NCI-H2171 treated with DMSO at 0.1 percent for 48 hours (cell line): ENCODE measurements at regions not wholly inside any gene's neighbourhood (a gene's known extent, or its start where the extent isn't known, plus 50 kb on each side); places are given as distances from the start of the nearest gene placed in this dataset.
A peak's percentile ranks its signal among the peaks of the same experiment; 100 is the strongest.

ENCODE experiments used
- DNase-seq: peaks from one replicate; lab custom pipeline; 2025; lab: John Stamatoyannopoulos, UW

DNA sequence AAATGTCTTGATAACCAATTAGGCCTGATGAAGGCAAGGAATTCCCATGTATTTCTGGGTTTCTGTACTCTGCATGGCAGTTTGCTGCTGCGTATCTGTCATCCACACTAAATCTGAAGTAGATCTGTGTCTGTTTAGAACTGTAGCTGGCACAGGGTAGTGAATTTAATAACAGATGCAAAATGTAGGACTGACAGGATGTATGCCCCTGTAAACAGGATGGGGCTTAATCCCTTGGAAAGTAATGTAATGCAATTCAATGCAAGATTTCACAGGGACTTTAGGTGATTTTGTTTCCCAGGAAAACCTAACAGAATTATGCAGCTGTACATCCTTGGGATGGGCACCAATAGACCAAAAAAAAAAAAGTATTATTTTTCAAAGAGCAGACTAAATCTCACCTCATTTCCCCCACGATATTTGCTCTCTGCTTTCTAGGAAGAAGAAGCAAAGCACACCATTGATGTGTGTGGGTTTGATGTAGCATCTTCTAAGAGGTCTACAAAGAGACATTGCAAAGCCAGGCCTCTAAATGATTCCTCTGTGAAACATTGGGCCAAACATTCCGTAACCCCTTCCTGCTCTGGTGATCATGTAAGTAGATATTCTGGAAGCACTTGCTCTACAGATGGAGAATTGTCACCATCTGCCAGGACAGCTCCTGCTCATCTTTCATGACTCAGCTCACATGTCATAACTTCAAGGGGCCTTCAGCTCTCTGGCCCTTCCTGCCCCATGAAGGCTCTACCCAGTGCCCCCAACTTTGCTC lies 464.3 kb upstream of the RGMA start:
- peak; percentile 26 for DNase-seq

DNA sequence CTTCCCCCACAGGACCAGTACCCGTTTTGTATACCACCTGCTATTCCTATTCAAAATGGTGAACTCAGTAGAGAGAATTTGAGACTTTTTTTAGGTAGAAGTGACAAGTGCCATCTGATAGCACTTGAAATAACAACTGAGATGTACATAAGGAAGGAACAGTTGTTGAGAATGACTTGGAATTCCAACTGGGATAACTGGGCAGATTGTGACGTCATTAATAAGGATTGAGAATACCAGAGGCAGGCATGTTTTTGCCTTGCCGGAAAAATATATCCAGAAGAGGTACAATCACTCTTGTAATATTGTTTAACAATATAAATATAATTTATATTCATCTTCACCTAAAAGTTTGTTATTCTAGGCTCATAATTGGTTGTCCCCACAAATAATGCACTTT lies 454.1 kb upstream of the RGMA start:
- DNase-seq, result no peak

DNA sequence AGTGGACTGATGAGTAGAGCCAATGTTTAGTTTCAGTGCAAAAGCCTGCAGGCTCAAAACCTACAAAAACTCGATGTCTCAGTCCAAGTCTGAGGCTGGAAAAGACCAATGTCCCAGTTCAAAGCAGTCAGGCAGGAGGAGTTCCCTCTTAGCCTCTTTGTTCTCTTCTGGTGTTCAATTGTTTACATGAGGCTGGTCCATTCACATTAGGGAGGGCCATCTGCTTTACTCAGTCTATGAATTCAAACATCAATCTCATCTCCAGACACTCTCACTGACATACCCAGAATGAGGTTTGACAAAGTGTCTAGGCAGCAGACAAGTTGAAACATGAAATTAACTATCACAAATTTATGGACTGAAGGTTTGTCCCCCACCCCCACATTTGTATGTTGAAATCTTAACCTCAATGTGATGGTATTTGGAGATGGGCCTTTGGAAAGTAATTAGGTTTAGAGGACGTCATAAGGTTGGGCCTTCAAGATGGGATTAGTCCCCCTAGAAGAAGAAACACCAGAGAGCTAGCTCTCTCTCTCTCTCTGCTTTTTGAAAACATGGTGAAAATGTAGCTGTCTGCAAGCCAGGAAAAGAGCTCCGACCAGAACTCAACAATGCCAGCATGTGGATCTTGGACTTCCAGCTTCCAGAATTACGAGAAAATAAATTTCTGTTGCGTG lies 438.5 kb upstream of the RGMA start:
- peak; percentile 34 for DNase-seq

DNA sequence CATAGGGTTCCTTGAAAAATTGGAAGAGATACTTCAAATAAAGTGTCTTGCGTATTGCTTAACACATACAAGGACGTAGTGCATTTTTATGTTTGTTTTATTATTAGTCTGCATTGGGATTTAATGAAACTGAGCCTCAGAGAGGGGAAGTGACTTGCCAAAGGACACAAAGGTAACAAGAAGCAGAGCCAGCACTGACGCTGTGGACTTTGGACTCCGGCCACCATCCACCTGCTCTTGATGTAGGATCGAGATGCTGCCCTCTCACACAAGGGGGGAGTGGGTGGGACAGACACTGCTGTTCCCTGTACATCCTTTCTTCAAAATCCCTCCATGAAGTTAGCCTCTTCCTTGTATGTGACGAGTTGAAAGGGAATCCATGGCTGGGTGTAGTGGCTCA lies 435.4 kb upstream of the RGMA start:
- DNase-seq, result no peak

DNA sequence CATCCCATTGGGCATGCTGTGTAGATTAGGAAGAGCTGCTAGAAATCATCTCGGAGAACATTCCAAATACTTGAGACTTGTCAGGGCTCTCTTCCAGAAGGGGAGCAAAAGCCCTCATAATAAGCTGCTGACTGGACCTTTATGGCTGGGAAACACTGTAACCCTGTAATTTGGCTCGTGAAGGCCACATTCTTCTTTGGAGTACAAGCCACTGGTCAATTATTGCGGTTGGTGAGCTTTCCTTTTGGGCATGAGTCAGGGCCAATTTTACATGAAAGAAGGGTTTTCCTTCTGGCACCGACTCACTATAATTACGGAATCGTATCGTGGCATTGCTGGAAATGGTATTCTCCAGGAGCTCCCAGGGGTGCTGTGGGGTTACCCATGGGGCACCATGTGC lies 434.5 kb upstream of the RGMA start:
- DNase-seq, result no peak

DNA sequence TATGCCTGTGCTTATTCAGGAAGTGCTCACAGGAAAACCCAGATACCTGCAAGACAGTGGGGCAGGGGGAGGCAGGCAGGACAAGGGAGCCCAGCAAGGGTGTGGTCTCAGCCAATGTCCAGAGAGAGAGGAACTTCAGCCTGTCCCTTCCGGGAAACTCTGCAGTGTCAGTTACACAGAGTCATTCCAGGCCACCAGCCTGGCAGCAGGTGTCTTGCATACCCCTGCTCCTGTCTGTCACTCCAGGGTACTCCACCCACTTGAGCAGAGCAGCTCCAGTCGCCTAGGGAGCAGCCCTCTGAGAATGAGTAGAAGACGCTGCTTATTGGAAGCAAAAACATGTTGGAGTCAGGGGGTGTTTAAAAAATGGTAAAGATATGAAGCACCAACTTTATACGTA lies 431.2 kb upstream of the RGMA start:
- peak; percentile 35 for DNase-seq

DNA sequence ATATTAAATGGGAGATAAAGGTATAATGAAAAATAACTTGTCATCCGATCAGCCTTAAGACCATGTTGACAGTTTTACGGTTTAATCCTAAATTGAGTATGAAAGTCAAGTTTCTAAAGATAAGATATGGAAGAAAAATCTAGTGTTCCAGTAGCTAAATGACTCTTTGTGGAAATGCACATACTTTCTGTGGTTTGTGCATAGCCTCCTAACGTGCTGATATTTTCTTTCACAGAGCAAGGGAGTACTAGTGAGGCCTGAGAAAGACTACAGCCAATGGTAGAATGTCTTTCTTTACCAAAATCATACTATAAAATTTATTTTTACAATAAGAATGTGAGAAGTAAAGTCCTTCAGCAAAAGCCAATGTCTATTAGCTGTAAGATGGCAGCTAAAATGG lies 430.6 kb upstream of the RGMA start:
- no peak for DNase-seq

DNA sequence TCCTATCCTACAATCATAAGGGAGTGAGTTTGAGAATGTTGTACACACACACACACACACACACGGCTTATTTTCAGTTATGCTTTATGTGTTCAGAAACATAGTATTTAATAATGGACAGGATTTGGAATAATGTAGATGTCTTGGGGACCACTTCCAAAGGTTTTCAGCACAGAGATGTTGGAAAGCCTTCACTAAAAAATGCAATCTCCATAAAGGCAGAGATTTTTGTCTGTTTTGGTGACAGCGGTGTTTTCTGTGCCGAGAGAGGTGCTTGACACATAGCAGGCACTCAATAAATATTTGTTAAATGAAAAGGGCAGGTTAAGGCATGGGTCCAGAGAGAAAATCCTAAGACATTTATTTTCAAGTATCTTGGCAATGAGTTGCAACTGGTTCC lies 428.2 kb upstream of the RGMA start:
- DNase-seq, result no peak

DNA sequence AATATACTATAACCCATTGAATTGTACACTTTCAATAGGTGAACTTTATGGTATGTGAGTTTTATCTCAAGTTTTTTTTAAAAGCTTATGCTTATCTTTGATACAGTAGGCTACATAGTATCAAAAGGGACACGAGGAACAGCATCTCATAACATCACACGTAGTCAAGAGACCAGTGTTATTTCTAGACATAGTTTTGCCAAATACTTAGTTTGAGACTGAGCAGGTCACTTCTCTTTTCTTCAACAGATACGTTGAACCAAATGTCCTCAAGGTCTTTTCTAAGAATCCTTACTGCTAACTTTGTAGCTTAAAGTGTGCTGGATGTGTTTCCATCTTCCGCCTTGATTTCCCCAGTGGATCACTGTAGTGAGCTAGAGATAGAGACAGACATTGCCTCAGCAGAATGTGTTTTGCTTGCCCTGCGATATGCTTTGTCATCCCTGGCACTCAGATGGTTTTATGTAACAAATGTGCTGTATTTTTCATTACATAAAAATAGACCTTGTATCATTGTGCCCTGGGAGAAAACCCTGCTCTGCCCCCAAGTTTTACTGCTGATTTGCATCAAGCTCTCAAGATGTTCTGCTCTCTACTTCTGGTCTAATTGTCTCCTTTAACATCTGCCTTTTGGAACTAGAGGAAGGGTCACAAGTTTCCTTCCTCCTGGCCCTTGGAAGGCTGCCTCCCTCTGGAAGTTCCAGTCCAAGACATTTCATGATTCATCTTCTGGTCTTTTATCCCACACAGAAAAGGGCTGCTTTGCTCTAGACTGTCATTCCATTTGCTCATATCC lies 426.4 kb upstream of the RGMA start:
- DNase-seq, result no peak

DNA sequence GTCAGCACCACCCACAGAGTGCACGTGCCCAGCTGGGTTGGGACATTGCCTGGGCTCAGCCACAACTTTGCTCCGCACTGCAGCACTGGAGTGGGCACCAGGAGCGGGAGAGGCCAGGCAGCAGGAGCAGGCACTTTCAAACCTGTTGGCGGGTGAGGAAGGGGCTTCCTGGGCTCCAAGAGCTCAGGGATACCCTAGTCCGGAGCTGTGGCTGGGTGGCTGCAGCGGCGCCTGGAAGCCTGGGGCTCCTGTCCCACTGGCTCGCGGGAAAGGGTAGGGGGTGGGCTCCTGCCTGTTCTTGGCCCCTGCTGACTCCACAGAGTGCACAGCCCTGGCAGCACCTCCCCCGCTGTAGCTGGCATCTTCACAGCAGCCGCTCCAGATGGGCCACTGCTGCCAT lies 417.6 kb upstream of the RGMA start:
- no peak for DNase-seq

DNA sequence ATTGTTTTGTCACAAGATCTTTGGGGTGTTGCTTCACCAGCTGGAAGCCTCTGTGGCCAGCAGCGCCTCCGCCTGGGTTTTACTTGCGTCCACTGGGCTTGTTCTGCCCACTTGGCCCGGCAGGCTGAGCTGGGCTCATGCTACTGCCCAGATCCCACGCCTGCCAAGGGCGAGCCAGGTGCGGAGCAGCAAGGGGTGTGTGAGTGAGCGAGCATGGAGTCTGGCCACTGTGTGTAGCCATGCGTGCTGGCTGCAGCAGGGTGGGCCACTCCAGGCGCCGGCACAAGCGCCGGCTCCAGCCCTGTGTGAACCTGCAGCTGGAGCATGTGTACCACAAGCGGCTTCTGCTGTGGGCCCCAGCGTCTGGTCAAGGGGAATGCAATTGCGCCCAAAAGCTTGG lies 416.5 kb upstream of the RGMA start:
- no peak for DNase-seq

DNA sequence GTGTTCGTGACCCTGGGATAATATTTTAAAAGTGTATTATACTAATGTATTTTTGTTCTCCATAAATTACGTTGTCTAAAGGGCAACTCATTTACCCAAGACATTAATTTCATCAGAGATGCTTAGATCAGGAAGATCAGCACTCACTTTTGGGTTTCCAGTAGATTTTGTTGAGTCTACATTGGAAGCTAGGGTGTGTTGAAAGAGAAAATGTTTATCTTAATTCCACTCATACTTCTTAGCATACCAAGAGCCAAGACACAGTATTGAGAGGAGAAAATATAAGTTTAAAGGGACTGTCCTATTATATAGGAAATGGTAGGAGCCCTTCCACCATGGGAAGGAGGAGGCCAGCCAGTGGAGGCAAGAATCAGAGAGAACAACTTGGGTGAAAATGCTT lies 412.9 kb upstream of the RGMA start:
- DNase-seq, result no peak

DNA sequence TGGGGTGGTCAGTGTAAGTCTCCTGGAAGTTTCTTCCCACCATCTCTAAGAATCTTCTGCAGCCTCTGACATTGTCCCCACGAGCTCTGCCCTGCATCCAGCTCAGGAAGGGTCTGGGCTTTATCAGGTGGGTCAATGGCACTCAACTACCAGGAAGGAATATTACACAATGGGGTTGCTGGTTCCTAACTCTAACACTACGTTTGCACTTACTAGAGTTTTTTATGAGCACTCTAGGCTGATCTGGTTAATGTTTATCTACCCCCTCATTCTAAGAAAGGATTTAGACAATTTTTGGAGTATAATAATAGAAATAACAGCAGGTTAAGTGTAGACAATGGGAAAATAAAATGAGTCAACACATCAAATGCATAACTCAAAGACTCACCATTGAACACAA lies 411.1 kb upstream of the RGMA start:
- DNase-seq, result no peak

DNA sequence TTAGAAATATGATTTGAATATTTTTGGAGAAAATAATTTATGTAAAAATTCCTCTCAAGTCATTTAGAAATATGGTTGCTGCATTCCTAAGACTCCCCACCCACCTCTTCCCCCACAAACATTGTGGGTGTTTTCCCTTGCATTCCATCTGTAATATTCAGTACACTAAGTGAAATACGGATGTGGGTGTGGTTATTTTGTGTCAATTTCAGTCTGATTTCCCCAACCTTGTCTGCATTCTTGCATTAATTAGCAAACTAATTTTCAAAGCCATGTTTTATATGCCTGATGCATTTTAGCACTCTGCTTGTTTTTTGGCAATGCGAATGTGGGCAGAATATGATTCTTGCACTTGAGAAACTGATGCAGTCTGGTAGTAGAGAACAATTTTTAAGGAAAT lies 408.3 kb upstream of the RGMA start:
- DNase-seq, result no peak

DNA sequence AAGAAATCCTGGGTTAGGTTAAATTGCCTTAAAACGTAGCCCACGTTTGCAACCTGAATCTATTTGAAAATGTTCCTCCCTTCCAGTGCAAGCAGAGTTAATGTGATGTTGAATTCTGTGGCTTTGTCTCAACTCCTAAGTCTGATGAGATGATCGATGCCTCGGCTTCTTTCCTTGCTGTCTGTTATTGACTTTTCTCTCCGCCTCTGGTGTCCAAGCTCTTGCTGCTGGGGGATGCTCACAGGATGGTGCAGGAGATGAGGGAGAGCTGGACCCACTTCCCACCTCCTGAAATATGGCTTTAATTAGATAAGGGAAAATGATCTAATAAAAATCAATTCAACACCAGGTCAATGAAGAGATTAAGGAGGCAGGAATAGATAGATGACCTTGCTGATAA lies 407.9 kb upstream of the RGMA start:
- DNase-seq, result no peak

DNA sequence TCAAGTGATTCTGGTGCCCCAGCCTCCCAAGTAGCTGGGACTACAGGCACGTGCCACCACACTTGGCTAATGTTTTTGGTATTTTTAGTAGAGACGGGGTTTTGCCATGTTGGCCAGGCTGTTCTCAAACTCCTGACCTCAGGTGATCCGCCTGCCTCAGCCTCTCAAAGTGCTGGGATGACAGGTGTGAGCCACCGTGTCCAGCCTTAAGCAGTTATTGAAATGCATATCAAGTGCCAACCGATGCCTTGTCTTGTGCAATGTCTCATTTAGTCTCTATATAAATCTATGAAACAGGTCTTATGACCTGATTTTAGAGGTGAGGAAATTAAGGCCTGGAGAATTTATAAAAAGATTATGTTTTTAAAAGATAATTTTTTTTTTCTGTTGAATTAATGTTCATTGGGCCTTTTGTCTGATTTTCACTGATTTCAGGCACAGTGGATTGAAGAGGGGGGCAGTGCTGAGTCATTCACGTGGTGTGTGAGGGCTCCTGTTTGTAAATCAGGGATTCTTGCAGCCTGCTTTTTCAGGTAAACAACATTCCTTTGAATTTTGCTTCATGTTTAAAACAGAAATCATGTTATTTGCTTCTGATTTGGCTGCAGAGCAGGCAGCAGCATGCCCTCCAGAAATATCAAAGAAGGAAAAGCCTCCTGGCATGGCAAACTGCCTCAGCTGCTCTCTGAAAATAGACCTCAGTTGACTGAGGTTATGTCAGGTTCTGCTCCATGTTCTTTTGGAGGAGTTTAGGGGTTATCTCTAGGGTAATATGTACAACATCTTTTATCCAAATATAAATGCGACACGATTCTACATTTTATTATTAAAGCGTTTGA lies 407.0 kb upstream of the RGMA start:
- no peak for DNase-seq

DNA sequence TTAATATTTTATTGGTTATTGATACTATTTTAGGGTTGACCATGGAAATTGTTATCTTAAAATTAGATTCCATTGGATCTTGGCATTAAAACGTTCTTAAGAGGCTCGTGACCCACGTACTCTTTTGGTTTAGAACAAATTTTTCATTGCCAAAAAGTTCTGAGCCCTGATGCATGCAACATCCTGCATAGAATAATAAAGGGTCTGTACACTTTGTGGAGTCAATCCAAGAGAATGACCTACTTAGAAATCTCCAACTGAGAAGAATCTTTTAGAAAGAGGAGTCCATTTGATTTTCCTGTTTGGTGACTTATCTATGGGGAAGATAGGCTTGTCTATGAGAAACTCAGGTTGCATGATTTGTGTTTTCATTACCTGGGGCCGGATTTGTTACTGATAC lies 404.2 kb upstream of the RGMA start:
- DNase-seq, result no peak

DNA sequence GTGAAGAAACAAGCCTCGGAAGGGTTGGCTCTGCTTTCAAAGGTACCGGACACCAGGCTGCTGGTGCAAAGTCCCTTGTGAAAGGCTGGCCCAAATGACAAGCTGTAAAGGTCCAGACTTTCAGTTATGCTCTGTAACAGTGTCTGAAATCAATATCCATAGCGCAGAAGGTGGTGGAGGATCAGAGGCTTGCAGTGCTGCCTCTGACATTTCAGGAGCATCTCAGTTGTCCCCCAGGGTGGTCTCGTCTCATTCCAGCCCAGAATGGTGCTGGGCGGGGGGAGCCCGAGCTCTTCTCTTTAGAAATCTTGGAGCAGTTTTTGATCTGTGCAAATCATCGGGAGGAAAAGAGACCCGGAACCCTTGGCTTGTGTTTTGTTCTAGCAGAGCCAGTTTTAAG lies 402.3 kb upstream of the RGMA start:
- DNase-seq, result no peak

DNA sequence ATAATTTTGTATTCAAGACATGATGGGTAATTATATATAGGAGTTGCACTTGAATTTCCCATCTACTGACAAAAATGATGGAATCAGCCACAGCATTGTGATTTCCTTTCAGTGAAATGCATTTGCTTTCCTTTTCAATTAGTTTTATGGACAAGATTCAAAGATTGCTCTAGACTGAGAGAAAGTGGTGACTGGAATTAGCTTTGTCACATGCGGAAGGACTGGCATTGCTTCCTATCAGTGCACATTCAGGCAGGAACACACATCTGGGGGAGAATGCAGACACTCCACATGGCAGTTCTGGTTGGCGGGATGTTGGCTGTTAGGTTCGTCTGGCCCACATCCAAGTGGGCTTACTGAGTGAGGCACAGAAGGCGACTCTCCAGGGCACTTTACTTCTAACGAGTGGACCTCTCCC lies 399.3 kb upstream of the RGMA start:
- DNase-seq, result no peak

DNA sequence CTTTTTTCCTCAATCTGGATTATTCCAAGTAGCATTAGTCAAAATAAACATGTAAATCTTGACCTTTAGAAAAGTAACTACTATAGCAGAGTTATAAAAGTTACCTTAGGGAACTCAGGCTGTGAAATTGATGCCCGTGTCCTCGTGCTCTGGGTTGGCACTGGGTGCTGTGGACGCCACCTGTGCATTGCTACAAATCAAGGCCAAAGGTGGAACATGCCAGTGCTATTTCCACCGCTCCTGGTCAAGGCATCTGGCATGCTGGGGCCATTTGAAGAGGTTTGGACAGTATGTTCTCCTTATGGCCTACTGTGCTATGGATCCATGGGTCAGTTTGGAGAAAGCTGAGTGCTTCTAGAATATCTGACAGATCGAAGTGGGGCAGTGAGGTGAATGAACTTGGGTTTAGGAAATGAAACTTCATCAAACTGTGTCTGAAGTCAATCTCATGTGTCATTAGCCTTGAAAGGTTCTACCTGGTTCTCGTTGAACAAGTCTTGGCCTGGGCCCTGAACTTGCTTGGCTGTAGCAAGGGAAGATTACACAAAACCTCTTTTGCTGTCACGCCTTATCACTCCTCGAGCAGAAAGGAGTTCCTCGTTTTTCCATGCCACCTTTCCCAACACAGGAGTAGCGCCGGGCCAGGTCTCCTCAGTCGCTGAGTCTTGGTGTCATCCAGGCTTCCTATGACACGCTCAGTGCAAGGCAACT lies 397.6 kb upstream of the RGMA start:
- DNase-seq, result no peak
